HCT116 (cell line): ENCODE measurements at regions not wholly inside any gene's neighbourhood (a gene's known extent, or its start where the extent isn't known, plus 50 kb on each side); places are given as distances from the start of the nearest gene placed in this dataset.

ENCODE experiments used
- ATAC-seq: fragments of 200-7000 bp; cut with Tn5 transposase; 2 replicates; pipeline ENCODE4 v1.9.1; 2020; ENCODE audit warnings: mild to moderate bottlenecking, moderate library complexity
- BruUV-seq: library from RNA; stranded (reverse); fragments of 400-500 nt; replicated peaks from 2 replicates; lab custom pipeline; 2021; lab: Mats Ljungman, UMichigan
- CTCF ChIA-PET: fragments of 300-600 bp; sonication (Branson Sonifier 250); formaldehyde crosslinking; loops from one replicate; lab custom pipeline; 2021; ENCODE audit warnings: antibody characterized with exemption; lab: Charles Lee
- POLR2A ChIA-PET: fragments of 300-600, 350-600 bp; sonication (Branson Sonifier 250); formaldehyde crosslinking; loops from one replicate; lab custom pipeline; 2021; ENCODE audit warnings: antibody characterized with exemption; lab: Charles Lee
- RAD21 ChIA-PET, 2 experiments: fragments of 300-600 bp; sonication (Branson Sonifier 250); formaldehyde crosslinking; loops; one replicate each; lab custom pipeline; 2023; ENCODE audit warnings: low total read pairs in 2 of 2; ENCODE audit not compliant: uncharacterized antibody in 2 of 2, unreplicated experiment in 2 of 2, low non-redundant PET in 1 of 2; lab: Charles Lee
- DNase-seq: peaks from one replicate; pipeline ENCODE4 v3.0.0-alpha.2; 2010; ENCODE audit warnings: low read depth, low spot score
- H2AFZ ChIP-seq: fragments of 200-600 bp; shearing (Covaris generic), sonication (generic); 2 replicates; pipeline ENCODE4 v1.6.1; 2017; ENCODE audit warnings: low read depth, mixed run types, mixed read lengths, antibody characterized with exemption, low read length; ENCODE audit not compliant: poor library complexity, severe bottlenecking
- H3K27ac ChIP-seq: 2 replicates; pipeline ENCODE4 v1.5.1; 2012; ENCODE audit warnings: low read depth, low read length
- H3K27me3 ChIP-seq: fragments of 200-600 bp; sonication (generic); 2 replicates; pipeline ENCODE4 v1.6.1; 2016; ENCODE audit warnings: mixed run types, low read length, mixed read lengths; ENCODE audit not compliant: insufficient read depth
- H3K36me3 ChIP-seq, 2 experiments: fragments of 200-500 bp in 1 of 2; fragments of 200-600 bp in 1 of 2; sonication (Bioruptor generic) in 1 of 2; sonication (generic) in 1 of 2; 2 replicates each; pipeline versions ENCODE4 v1.5.1 to v1.6.1; 2014 to 2016; ENCODE audit warnings: low read length in 2 of 2, inconsistent platforms in 1 of 2, mixed read lengths in 1 of 2, mixed run types in 1 of 2; ENCODE audit not compliant: insufficient read depth in 2 of 2, control insufficient read depth in 1 of 2
- H3K4me1 ChIP-seq, 2 experiments: fragments of 200-600 bp in 1 of 2; sonication (generic) in 1 of 2; 2 replicates each; pipeline versions ENCODE4 v1.5.1 to v1.6.1; 2012 to 2017; ENCODE audit warnings: low read length in 2 of 2, inconsistent platforms in 1 of 2, mild to moderate bottlenecking in 1 of 2, mixed read lengths in 1 of 2, mixed run types in 1 of 2, moderate library complexity in 1 of 2; ENCODE audit not compliant: insufficient read depth in 2 of 2, control insufficient read depth in 1 of 2
- H3K4me2 ChIP-seq: fragments of 200-600 bp; sonication (generic); 2 replicates; pipeline ENCODE4 v1.6.1; 2017; ENCODE audit warnings: mixed run types, low read length, mixed read lengths
- H3K4me3 ChIP-seq, 2 experiments: fragments of 200-600 bp in 1 of 2; sonication (generic) in 1 of 2; replicated peaks in 1 of 2; 2 replicates each; pipeline ENCODE4 v1.5.1; 2011 to 2016; ENCODE audit warnings: low read length in 2 of 2, control low read depth in 1 of 2, low read depth in 1 of 2, mild to moderate bottlenecking in 1 of 2, mixed read lengths in 1 of 2, mixed run types in 1 of 2
- H3K79me2 ChIP-seq: fragments of 200-600 bp; sonication (generic); 2 replicates; pipeline ENCODE4 v1.6.1; 2017; ENCODE audit warnings: mild to moderate bottlenecking, mixed run types, low read length, moderate library complexity, mixed read lengths; ENCODE audit not compliant: insufficient read depth
- H3K9ac ChIP-seq: fragments of 200-600 bp; sonication (generic); 2 replicates; pipeline ENCODE4 v1.6.1; 2016; ENCODE audit warnings: low read length, mixed read lengths
- H3K9me2 ChIP-seq: fragments of 200-600 bp; sonication (generic), shearing (Covaris generic); 2 replicates; pipeline ENCODE4 v1.6.1; 2017; ENCODE audit warnings: mixed run types, mild to moderate bottlenecking, moderate library complexity; ENCODE audit not compliant: insufficient read depth
- H3K9me3 ChIP-seq, 2 experiments: fragments of 200-500 bp in 1 of 2; fragments of 200-600 bp in 1 of 2; sonication (Bioruptor generic) in 1 of 2; sonication (generic) in 1 of 2; 2 replicates each; pipeline ENCODE4 v1.6.1; 2014 to 2017; ENCODE audit warnings: low read length in 2 of 2, mixed read lengths in 2 of 2, inconsistent platforms in 1 of 2, low read depth in 1 of 2, mild to moderate bottlenecking in 1 of 2, mixed run types in 1 of 2, moderate library complexity in 1 of 2; ENCODE audit not compliant: control insufficient read depth in 1 of 2, insufficient read depth in 1 of 2
- H4K20me1 ChIP-seq: fragments of 200-600 bp; sonication (generic), shearing (Covaris generic); 2 replicates; pipeline ENCODE4 v1.6.1; 2017; ENCODE audit warnings: mixed run types, mild to moderate bottlenecking, moderate library complexity; ENCODE audit not compliant: insufficient read depth
- ATF3 ChIP-seq: IDR thresholded peaks from 2 replicates; pipeline ENCODE4 v1.6.1; 2012
- CEBPB ChIP-seq: IDR thresholded peaks from 2 replicates; pipeline ENCODE4 v1.6.1; 2012; ENCODE audit warnings: low read depth
- ELF1 ChIP-seq: IDR thresholded peaks from 2 replicates; pipeline ENCODE4 v1.6.1; 2012; ENCODE audit warnings: low read depth, borderline replicate concordance
- EZH2 ChIP-seq: fragments of 200-600 bp; sonication (generic); IDR thresholded peaks from 2 replicates; pipeline ENCODE4 v1.6.1; 2017; ENCODE audit warnings: antibody characterized with exemption, mixed run types
- EZH2phosphoT487 ChIP-seq: fragments of 200-600 bp; IDR thresholded peaks from 2 replicates; pipeline ENCODE4 v1.6.1; 2018; ENCODE audit warnings: antibody characterized with exemption, borderline replicate concordance
- FOSL1 ChIP-seq: IDR thresholded peaks from 2 replicates; pipeline ENCODE4 v1.6.1; 2012; ENCODE audit warnings: low read depth
- JUND ChIP-seq: IDR thresholded peaks from 2 replicates; pipeline ENCODE4 v1.6.1; 2012
- MAX ChIP-seq: IDR thresholded peaks from 2 replicates; pipeline ENCODE4 v1.6.1; 2012
- POLR2A ChIP-seq: IDR thresholded peaks from 2 replicates; pipeline ENCODE4 v1.7.0; 2011; ENCODE audit warnings: borderline replicate concordance; ENCODE audit not compliant: insufficient read depth, insufficient read length; ENCODE audit errors: extremely low read depth
- POLR2AphosphoS5 ChIP-seq: IDR thresholded peaks from 2 replicates; pipeline ENCODE4 v1.6.1; 2011; ENCODE audit warnings: mild to moderate bottlenecking, low read depth, low read length, moderate library complexity
- RAD21 ChIP-seq: IDR thresholded peaks from 2 replicates; pipeline ENCODE4 v1.6.1; 2012; ENCODE audit warnings: low read depth, mild to moderate bottlenecking
- SIN3A ChIP-seq: IDR thresholded peaks from 2 replicates; pipeline ENCODE4 v1.6.1; 2012; ENCODE audit warnings: low read depth
- TCF7L2 ChIP-seq: IDR thresholded peaks from 2 replicates; pipeline ENCODE4 v1.7.0; 2011; ENCODE audit warnings: borderline replicate concordance, inconsistent platforms; ENCODE audit not compliant: insufficient read depth, insufficient read length; ENCODE audit errors: extremely low read depth
- ZBTB33 ChIP-seq: IDR thresholded peaks from 2 replicates; pipeline ENCODE4 v1.6.1; 2011; ENCODE audit warnings: mild to moderate bottlenecking, low read length, moderate library complexity; ENCODE audit not compliant: insufficient replicate concordance; ENCODE audit errors: extremely low read depth
- ZNF274 ChIP-seq: fragments of 200-500 bp; sonication (Bioruptor generic); IDR thresholded peaks from 2 replicates; pipeline ENCODE4 v1.6.1; 2014; ENCODE audit warnings: mild to moderate bottlenecking, low read depth, low read length, inconsistent platforms
- intact Hi-C: fragments of 100-400 bp; cut with micrococcal nuclease; formaldehyde crosslinking; loops from 2 replicates; pipeline ENCODE4 v1.10.0; 2022

- Histone ChIP-seq H3K9me3 (peaks cover 4 to 12% of the 10 kb centered on the region in 2 experiments; a peak in 1 of 4 replicates), H3K27ac (no peak overlapping the region), H2AFZ (no peak overlapping the region), H3K4me2 (no peak overlapping the region), H3K4me1 (peaks cover 0 to 6% of the 10 kb centered on the region in 2 experiments; a peak in 1 of 4 replicates), H3K36me3 (no peaks in the 10 kb centered on the region), H3K4me3 (no peak overlapping the region), H4K20me1 (no peaks in the 10 kb centered on the region), H3K9me2 (no peaks in the 10 kb centered on the region), H3K9ac (no peak overlapping the region), H3K27me3 (no peaks in the 10 kb centered on the region), H3K79me2 (no peaks in the 10 kb centered on the region)
- ChIA-PET POLR2A (no interaction called here), CTCF (no interaction called here), RAD21 (no interaction called here)
- BruUV-seq, result no TSS peak
- DNase-seq (no peak), ATAC-seq (no peak)
- TF ChIP-seq EZH2 (no peak), EZH2phosphoT487 (no peak), RAD21 (no peak), ZBTB33 (no peak), JUND (no peak), ELF1 (no peak), CEBPB (no peak), SIN3A (no peak), ZNF274 (no peak), POLR2A (no peak), MAX (no peak), ATF3 (no peak), TCF7L2 (no peak), POLR2AphosphoS5 (no peak), FOSL1 (no peak)
- intact Hi-C loops, result no loop called here
Measured at GRCh38 chr13:111020021-111020420, 95.1 kb upstream of the ARHGEF7 start.
